ENCODE measurements at regions not wholly inside any gene's neighbourhood (a gene's known extent, or its start where the extent isn't known, plus 50 kb on each side); places are given as distances from the start of the nearest gene placed in this dataset.

GRCh38 chr21:28834335-28835238 is 158.1 kb downstream of the LTN1 start:
- Histone ChIP-seq H3K27me3 (ENCODE audit: control insufficient read depth, low read length) (no peaks in the 10 kb centered on the region), H3K27ac (ENCODE audit: low read depth, low read length) (no peak overlapping the region), H3K4me3 (ENCODE audit: low read length) (no peak overlapping the region), H3K4me1 (ENCODE audit: control insufficient read depth, low read length) (no peaks in the 10 kb centered on the region), H3K79me2 (ENCODE audit: control insufficient read depth, low read length) (no peaks in the 10 kb centered on the region), H3K36me3 (ENCODE audit: control insufficient read depth, low read length) (no peaks in the 10 kb centered on the region), H4K20me1 (ENCODE audit: control insufficient read depth, insufficient read depth, low read depth, low read length) (no peaks in the 10 kb centered on the region), H3K9me2 (replicated peaks; ENCODE audit: control insufficient read depth, low read length) (no peaks in the 10 kb centered on the region), H3F3A (ENCODE audit: control insufficient read depth, insufficient read depth) (no peaks in the 10 kb centered on the region), H3K4me2 (ENCODE audit: low read length) (no peak overlapping the region), H3K9me3 (ENCODE audit: control insufficient read depth, insufficient read depth, low read length) (no peaks in the 10 kb centered on the region)
- TF ChIP-seq EZH2phosphoT487 (IDR thresholded peaks at IDR 0.05; ENCODE audit: borderline replicate concordance, low read length) (no peak), CTCF (IDR thresholded peaks at IDR 0.05; ENCODE audit: low read depth, low read length, poor library complexity, severe bottlenecking) (no peak)

GRCh38 chr21:28833609-28834008 is 159.1 kb downstream of the LTN1 start:
- no peaks in the 10 kb centered on the region for H3K9me3 ChIP-seq (ENCODE audit: control insufficient read depth, insufficient read depth, low read length)
- no peaks in the 10 kb centered on the region for H3K27me3 ChIP-seq (ENCODE audit: control insufficient read depth, low read length)
- H3F3A ChIP-seq (ENCODE audit: control insufficient read depth, insufficient read depth) = no peaks in the 10 kb centered on the region
- H3K4me2 ChIP-seq (ENCODE audit: low read length) = no peak overlapping the region
- H3K36me3 ChIP-seq (ENCODE audit: control insufficient read depth, low read length) = no peaks in the 10 kb centered on the region
- H3K79me2 ChIP-seq (ENCODE audit: control insufficient read depth, low read length) = no peaks in the 10 kb centered on the region
- H3K4me1 ChIP-seq (ENCODE audit: control insufficient read depth, low read length) = no peaks in the 10 kb centered on the region
- TF ChIP-seq EZH2phosphoT487 (IDR thresholded peaks at IDR 0.05; ENCODE audit: borderline replicate concordance, low read length) (no peak), CTCF (IDR thresholded peaks at IDR 0.05; ENCODE audit: low read depth, low read length, poor library complexity, severe bottlenecking) (no peak)
- no peak overlapping the region for H3K27ac ChIP-seq (ENCODE audit: low read depth, low read length)
- H4K20me1 ChIP-seq (ENCODE audit: control insufficient read depth, insufficient read depth, low read depth, low read length) = no peaks in the 10 kb centered on the region
- no peak overlapping the region for H3K4me3 ChIP-seq (ENCODE audit: low read length)
- H3K9me2 ChIP-seq (replicated peaks; ENCODE audit: control insufficient read depth, low read length) = no peaks in the 10 kb centered on the region

GRCh38 chr21:28833182-28833581 is 159.5 kb downstream of the LTN1 start:
- no peaks in the 10 kb centered on the region for H4K20me1 ChIP-seq (ENCODE audit: control insufficient read depth, insufficient read depth, low read depth, low read length)
- H3K4me3 ChIP-seq (ENCODE audit: low read length) = no peak overlapping the region
- H3K4me2 ChIP-seq (ENCODE audit: low read length) = no peak overlapping the region
- H3K4me1 ChIP-seq (ENCODE audit: control insufficient read depth, low read length) = no peaks in the 10 kb centered on the region
- H3F3A ChIP-seq (ENCODE audit: control insufficient read depth, insufficient read depth) = no peaks in the 10 kb centered on the region
- H3K27me3 ChIP-seq (ENCODE audit: control insufficient read depth, low read length) = no peaks in the 10 kb centered on the region
- H3K9me3 ChIP-seq (ENCODE audit: control insufficient read depth, insufficient read depth, low read length) = no peaks in the 10 kb centered on the region
- no peaks in the 10 kb centered on the region for H3K9me2 ChIP-seq (replicated peaks; ENCODE audit: control insufficient read depth, low read length)
- H3K79me2 ChIP-seq (ENCODE audit: control insufficient read depth, low read length) = no peaks in the 10 kb centered on the region
- H3K36me3 ChIP-seq (ENCODE audit: control insufficient read depth, low read length) = no peaks in the 10 kb centered on the region
- no peak overlapping the region for H3K27ac ChIP-seq (ENCODE audit: low read depth, low read length)
- TF ChIP-seq EZH2phosphoT487 (IDR thresholded peaks at IDR 0.05; ENCODE audit: borderline replicate concordance, low read length) (no peak), CTCF (IDR thresholded peaks at IDR 0.05; ENCODE audit: low read depth, low read length, poor library complexity, severe bottlenecking) (no peak)
